SK-N-SH treated with all-trans-retinoic acid at 6 μM for 48 hours (cell line): ENCODE measurements at regions not wholly inside any gene's neighbourhood (a gene's known extent, or its start where the extent isn't known, plus 50 kb on each side); places are given as distances from the start of the nearest gene placed in this dataset.

Source experiments
- ATAC-seq: fragments of 200-7000 bp; cut with Tn5 transposase; 3 replicates; pipeline ENCODE4 v1.9.1; 2020; ENCODE audit warnings: mild to moderate bottlenecking, moderate library complexity
- ARNTL ChIP-seq: fragments of 450-650 bp; formaldehyde crosslinking; IDR thresholded peaks from 2 replicates; pipeline ENCODE4 v1.5.0; 2020; ENCODE audit warnings: low read depth, mild to moderate bottlenecking, moderate library complexity, borderline replicate concordance
- BACH2 ChIP-seq: fragments of 250-450 bp; sonication (Bioruptor Pico); IDR thresholded peaks from 2 replicates; pipeline ENCODE4 v1.9.0; 2021; ENCODE audit warnings: mild to moderate bottlenecking, borderline replicate concordance
- CSDC2 ChIP-seq: fragments of 250-450 bp; sonication (Bioruptor Pico); IDR thresholded peaks from 2 replicates; pipeline ENCODE4 v1.5.0; 2020; ENCODE audit warnings: mild to moderate bottlenecking, moderate library complexity
- CSRNP3 ChIP-seq: fragments of 250-450 bp; sonication (Bioruptor Pico); IDR thresholded peaks from 2 replicates; pipeline ENCODE4 v1.5.1; 2021; ENCODE audit warnings: mild to moderate bottlenecking, moderate library complexity
- ESRRG ChIP-seq: fragments of 250-450 bp; sonication (Bioruptor Pico); IDR thresholded peaks from 2 replicates; pipeline ENCODE4 v1.6.1; 2021; ENCODE audit warnings: mild to moderate bottlenecking
- GLIS3 ChIP-seq: fragments of 250-450 bp; sonication (Bioruptor Pico); IDR thresholded peaks from 2 replicates; pipeline ENCODE4 v1.5.0; 2020; ENCODE audit warnings: mild to moderate bottlenecking, moderate library complexity
- ISL1 ChIP-seq: fragments of 250-450 bp; sonication (Bioruptor Pico); IDR thresholded peaks from 2 replicates; pipeline ENCODE4 v2.1.2; 2022; ENCODE audit warnings: mild to moderate bottlenecking, moderate library complexity
- OSR1 ChIP-seq: fragments of 250-450 bp; sonication (Bioruptor Pico); IDR thresholded peaks from 2 replicates; pipeline ENCODE4 v1.8.0; 2022; ENCODE audit warnings: moderate library complexity, mild to moderate bottlenecking, inconsistent platforms
- PPARA ChIP-seq: fragments of 250-450 bp; sonication (Bioruptor Pico); IDR thresholded peaks from 2 replicates; pipeline ENCODE4 v1.5.0; 2020; ENCODE audit warnings: mild to moderate bottlenecking, borderline replicate concordance
- RARB ChIP-seq: fragments of 250-450 bp; sonication (Bioruptor Pico); IDR thresholded peaks from 2 replicates; pipeline ENCODE4 v1.8.0; 2021; ENCODE audit warnings: mild to moderate bottlenecking, moderate library complexity
- SNAI2 ChIP-seq: fragments of 250-450 bp; sonication (Bioruptor Pico); IDR thresholded peaks from 2 replicates; pipeline ENCODE4 v1.5.0; 2020; ENCODE audit warnings: mild to moderate bottlenecking, moderate library complexity
- TCF4 ChIP-seq: fragments of 250-450 bp; sonication (Bioruptor Pico); IDR thresholded peaks from 2 replicates; pipeline ENCODE4 v1.8.0; 2021; ENCODE audit warnings: mild to moderate bottlenecking, moderate library complexity, borderline replicate concordance
- TOX ChIP-seq: fragments of 250-450 bp; sonication (Bioruptor Pico); IDR thresholded peaks from 2 replicates; pipeline ENCODE4 v1.8.0; 2021; ENCODE audit warnings: mild to moderate bottlenecking, moderate library complexity, borderline replicate concordance
- ZC3H10 ChIP-seq: fragments of 250-450 bp; sonication (Bioruptor Pico); IDR thresholded peaks from 2 replicates; pipeline ENCODE4 v1.5.1; 2021; ENCODE audit warnings: mild to moderate bottlenecking, moderate library complexity
- ZFP3 ChIP-seq: fragments of 250-450 bp; sonication (Bioruptor Pico); IDR thresholded peaks from 2 replicates; pipeline ENCODE4 v1.5.0; 2020; ENCODE audit warnings: mild to moderate bottlenecking, moderate library complexity
- ZFP30 ChIP-seq: fragments of 450-650 bp; formaldehyde crosslinking; IDR thresholded peaks from 2 replicates; pipeline ENCODE4 v1.5.0; 2022; ENCODE audit warnings: mild to moderate bottlenecking, moderate library complexity
- ZNF565 ChIP-seq: fragments of 450-650 bp; formaldehyde crosslinking; conservative IDR thresholded peaks from 2 replicates; pipeline ENCODE4 v1.5.0; 2020; ENCODE audit warnings: low read depth, mild to moderate bottlenecking, moderate library complexity
- ZNF70 ChIP-seq: fragments of 450-650 bp; formaldehyde crosslinking; IDR thresholded peaks from 2 replicates; pipeline ENCODE4 v1.5.0; 2020; ENCODE audit warnings: mild to moderate bottlenecking, moderate library complexity
- ZNF8 ChIP-seq: fragments of 450-650 bp; formaldehyde crosslinking; IDR thresholded peaks from 2 replicates; pipeline ENCODE4 v1.5.0; 2020; ENCODE audit warnings: mild to moderate bottlenecking, moderate library complexity
- TF ChIP-seq, protein P1 (sequence below): fragments of 250-450 bp; sonication (Bioruptor Pico); IDR thresholded peaks from 2 replicates; pipeline ENCODE4 v1.8.0; 2021; ENCODE audit warnings: low read depth, mild to moderate bottlenecking, moderate library complexity, borderline replicate concordance
- TF ChIP-seq, protein P2 (sequence below): fragments of 250-450 bp; sonication (Bioruptor Pico); IDR thresholded peaks from 2 replicates; pipeline ENCODE4 v1.8.0; 2020; ENCODE audit warnings: mild to moderate bottlenecking, moderate library complexity, borderline replicate concordance
- TF ChIP-seq, protein P3 (sequence below): fragments of 250-450 bp; sonication (Bioruptor Pico); IDR thresholded peaks from 2 replicates; pipeline ENCODE4 v1.5.1; 2020; ENCODE audit warnings: low read depth, mild to moderate bottlenecking, moderate library complexity
- TF ChIP-seq, protein P4 (sequence below): fragments of 250-450 bp; sonication (Bioruptor Pico); IDR thresholded peaks from 2 replicates; pipeline ENCODE4 v1.5.0; 2020; ENCODE audit warnings: mild to moderate bottlenecking, moderate library complexity

- ATAC-seq = no peak
- no peak for TF ChIP-seq ZFP30 (CRISPR knock-in tag)
- TF ChIP-seq PPARA = no peak
- TF ChIP-seq ISL1 (CRISPR knock-in tag) = no peak
- TF ChIP-seq, protein P1, sequence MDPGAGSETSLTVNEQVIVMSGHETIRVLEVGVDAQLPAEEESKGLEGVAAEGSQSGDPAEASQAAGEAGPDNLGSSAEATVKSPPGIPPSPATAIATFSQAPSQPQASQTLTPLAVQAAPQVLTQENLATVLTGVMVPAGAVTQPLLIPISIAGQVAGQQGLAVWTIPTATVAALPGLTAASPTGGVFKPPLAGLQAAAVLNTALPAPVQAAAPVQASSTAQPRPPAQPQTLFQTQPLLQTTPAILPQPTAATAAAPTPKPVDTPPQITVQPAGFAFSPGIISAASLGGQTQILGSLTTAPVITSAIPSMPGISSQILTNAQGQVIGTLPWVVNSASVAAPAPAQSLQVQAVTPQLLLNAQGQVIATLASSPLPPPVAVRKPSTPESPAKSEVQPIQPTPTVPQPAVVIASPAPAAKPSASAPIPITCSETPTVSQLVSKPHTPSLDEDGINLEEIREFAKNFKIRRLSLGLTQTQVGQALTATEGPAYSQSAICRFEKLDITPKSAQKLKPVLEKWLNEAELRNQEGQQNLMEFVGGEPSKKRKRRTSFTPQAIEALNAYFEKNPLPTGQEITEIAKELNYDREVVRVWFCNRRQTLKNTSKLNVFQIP (CRISPR knock-in tag) = no peak
- no peak for TF ChIP-seq ZC3H10 (CRISPR knock-in tag)
- TF ChIP-seq ZNF70 (CRISPR knock-in tag) = no peak
- TF ChIP-seq TCF4 (CRISPR knock-in tag) = no peak
These were observed 67.6 kb upstream of the BCL9 start for GRCh38 chr1:147473733-147474049.

GRCh38 chr1:147475488-147475887, 65.8 kb upstream of the BCL9 start:
- ATAC-seq = no peak
- no peak for TF ChIP-seq ZNF70 (CRISPR knock-in tag)
- TF ChIP-seq BACH2 (CRISPR knock-in tag) = no peak
- TF ChIP-seq RARB (CRISPR knock-in tag) = no peak
- TF ChIP-seq GLIS3 (CRISPR knock-in tag) = no peak
- no peak for TF ChIP-seq CSDC2 (CRISPR knock-in tag)
- TF ChIP-seq PPARA = no peak
- TF ChIP-seq ESRRG (CRISPR knock-in tag) = no peak
- TF ChIP-seq ISL1 (CRISPR knock-in tag) = no peak
- no peak for TF ChIP-seq ZFP30 (CRISPR knock-in tag)
- TF ChIP-seq OSR1 (CRISPR knock-in tag) = no peak
- TF ChIP-seq, protein P2, sequence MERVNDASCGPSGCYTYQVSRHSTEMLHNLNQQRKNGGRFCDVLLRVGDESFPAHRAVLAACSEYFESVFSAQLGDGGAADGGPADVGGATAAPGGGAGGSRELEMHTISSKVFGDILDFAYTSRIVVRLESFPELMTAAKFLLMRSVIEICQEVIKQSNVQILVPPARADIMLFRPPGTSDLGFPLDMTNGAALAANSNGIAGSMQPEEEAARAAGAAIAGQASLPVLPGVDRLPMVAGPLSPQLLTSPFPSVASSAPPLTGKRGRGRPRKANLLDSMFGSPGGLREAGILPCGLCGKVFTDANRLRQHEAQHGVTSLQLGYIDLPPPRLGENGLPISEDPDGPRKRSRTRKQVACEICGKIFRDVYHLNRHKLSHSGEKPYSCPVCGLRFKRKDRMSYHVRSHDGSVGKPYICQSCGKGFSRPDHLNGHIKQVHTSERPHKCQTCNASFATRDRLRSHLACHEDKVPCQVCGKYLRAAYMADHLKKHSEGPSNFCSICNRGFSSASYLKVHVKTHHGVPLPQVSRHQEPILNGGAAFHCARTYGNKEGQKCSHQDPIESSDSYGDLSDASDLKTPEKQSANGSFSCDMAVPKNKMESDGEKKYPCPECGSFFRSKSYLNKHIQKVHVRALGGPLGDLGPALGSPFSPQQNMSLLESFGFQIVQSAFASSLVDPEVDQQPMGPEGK = no peak
- TF ChIP-seq ZNF8 (CRISPR knock-in tag) = no peak
- no peak for TF ChIP-seq ZC3H10 (CRISPR knock-in tag)
- TF ChIP-seq TCF4 (CRISPR knock-in tag) = no peak
- TF ChIP-seq TOX (CRISPR knock-in tag) = no peak
- TF ChIP-seq ARNTL (CRISPR knock-in tag) = no peak
- no peak for TF ChIP-seq ZFP3 (CRISPR knock-in tag)
- TF ChIP-seq ZNF565 (CRISPR knock-in tag) = no peak
- TF ChIP-seq SNAI2 = no peak

GRCh38 chr1:147478521-147478920, 62.8 kb upstream of the BCL9 start:
- no peak for TF ChIP-seq ISL1 (CRISPR knock-in tag)
- TF ChIP-seq, protein P3, sequence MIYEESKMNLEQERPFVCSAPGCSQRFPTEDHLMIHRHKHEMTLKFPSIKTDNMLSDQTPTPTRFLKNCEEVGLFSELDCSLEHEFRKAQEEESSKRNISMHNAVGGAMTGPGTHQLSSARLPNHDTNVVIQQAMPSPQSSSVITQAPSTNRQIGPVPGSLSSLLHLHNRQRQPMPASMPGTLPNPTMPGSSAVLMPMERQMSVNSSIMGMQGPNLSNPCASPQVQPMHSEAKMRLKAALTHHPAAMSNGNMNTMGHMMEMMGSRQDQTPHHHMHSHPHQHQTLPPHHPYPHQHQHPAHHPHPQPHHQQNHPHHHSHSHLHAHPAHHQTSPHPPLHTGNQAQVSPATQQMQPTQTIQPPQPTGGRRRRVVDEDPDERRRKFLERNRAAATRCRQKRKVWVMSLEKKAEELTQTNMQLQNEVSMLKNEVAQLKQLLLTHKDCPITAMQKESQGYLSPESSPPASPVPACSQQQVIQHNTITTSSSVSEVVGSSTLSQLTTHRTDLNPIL = no peak
- TF ChIP-seq, protein P1 (CRISPR knock-in tag) = no peak
- TF ChIP-seq, protein P4, sequence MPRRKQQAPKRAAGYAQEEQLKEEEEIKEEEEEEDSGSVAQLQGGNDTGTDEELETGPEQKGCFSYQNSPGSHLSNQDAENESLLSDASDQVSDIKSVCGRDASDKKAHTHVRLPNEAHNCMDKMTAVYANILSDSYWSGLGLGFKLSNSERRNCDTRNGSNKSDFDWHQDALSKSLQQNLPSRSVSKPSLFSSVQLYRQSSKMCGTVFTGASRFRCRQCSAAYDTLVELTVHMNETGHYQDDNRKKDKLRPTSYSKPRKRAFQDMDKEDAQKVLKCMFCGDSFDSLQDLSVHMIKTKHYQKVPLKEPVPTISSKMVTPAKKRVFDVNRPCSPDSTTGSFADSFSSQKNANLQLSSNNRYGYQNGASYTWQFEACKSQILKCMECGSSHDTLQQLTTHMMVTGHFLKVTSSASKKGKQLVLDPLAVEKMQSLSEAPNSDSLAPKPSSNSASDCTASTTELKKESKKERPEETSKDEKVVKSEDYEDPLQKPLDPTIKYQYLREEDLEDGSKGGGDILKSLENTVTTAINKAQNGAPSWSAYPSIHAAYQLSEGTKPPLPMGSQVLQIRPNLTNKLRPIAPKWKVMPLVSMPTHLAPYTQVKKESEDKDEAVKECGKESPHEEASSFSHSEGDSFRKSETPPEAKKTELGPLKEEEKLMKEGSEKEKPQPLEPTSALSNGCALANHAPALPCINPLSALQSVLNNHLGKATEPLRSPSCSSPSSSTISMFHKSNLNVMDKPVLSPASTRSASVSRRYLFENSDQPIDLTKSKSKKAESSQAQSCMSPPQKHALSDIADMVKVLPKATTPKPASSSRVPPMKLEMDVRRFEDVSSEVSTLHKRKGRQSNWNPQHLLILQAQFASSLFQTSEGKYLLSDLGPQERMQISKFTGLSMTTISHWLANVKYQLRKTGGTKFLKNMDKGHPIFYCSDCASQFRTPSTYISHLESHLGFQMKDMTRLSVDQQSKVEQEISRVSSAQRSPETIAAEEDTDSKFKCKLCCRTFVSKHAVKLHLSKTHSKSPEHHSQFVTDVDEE = no peak
- no peak for TF ChIP-seq ZNF565 (CRISPR knock-in tag)
- TF ChIP-seq, protein P2 = no peak
- TF ChIP-seq CSRNP3 (CRISPR knock-in tag) = no peak
- no peak for TF ChIP-seq BACH2 (CRISPR knock-in tag)
- no peak for TF ChIP-seq TOX (CRISPR knock-in tag)
- no peak for TF ChIP-seq TCF4 (CRISPR knock-in tag)
- no peak for TF ChIP-seq OSR1 (CRISPR knock-in tag)
- no peak for TF ChIP-seq ZNF70 (CRISPR knock-in tag)
- TF ChIP-seq ZFP3 (CRISPR knock-in tag) = no peak
- no peak for TF ChIP-seq ZNF8 (CRISPR knock-in tag)
- no peak for TF ChIP-seq ARNTL (CRISPR knock-in tag)
- TF ChIP-seq PPARA = no peak
- TF ChIP-seq ZFP30 (CRISPR knock-in tag) = no peak
- no peak for ATAC-seq
